Upper lobe of left lung (tissue), 6 donors: ENCODE measurements at regions not wholly inside any gene's neighbourhood (a gene's known extent, or its start where the extent isn't known, plus 50 kb on each side); places are given as distances from the start of the nearest gene placed in this dataset.

ENCODE experiments used
- ATAC-seq, 2 donors: fragments of 200-7000 bp; cut with Tn5 transposase; one replicate each; pipeline ENCODE4 v1.9.1; 2022; ENCODE audit warnings: mild to moderate bottlenecking in 2 of 2, moderate library complexity in 2 of 2; ENCODE audit not compliant: low FRiP score in 2 of 2
- DNase-seq, 2 donors: peaks; one replicate each; pipeline ENCODE4 v3.0.0-alpha.2; 2019 to 2020
- H3K27ac ChIP-seq, 4 donors: fragments of 200-600 bp; sonication (generic); one replicate each; pipeline ENCODE4 v1.5.1; 2016 to 2019
- H3K27me3 ChIP-seq, 4 donors: fragments of 200-600 bp; sonication (generic); one replicate each; pipeline ENCODE4 v1.5.1; 2017 to 2019
- H3K36me3 ChIP-seq, 4 donors: fragments of 200-600 bp; sonication (generic); one replicate each; pipeline ENCODE4 v1.5.1; 2016 to 2019
- H3K4me1 ChIP-seq, 4 donors: fragments of 200-600 bp; sonication (generic); one replicate each; pipeline ENCODE4 v1.5.1; 2018 to 2019
- H3K4me3 ChIP-seq, 4 donors: fragments of 200-600 bp; sonication (generic); one replicate each; pipeline ENCODE4 v1.5.1; 2017 to 2019; ENCODE audit warnings: mild to moderate bottlenecking in 2 of 4, moderate library complexity in 1 of 4
- H3K9me3 ChIP-seq, 4 donors: fragments of 200-600 bp; sonication (generic); one replicate each; pipeline ENCODE4 v1.5.1; 2018 to 2019
- CTCF ChIP-seq, 6 experiments: fragments of 450-650 bp in 4 of 6; fragments of 200-600 bp in 2 of 6; sonication (generic) in 2 of 6; IDR thresholded peaks; one replicate each; pipeline ENCODE4 v1.5.1; 2016 to 2019; ENCODE audit warnings: antibody characterized with exemption in 6 of 6
- EP300 ChIP-seq, 4 donors: sonication (generic); formaldehyde crosslinking; IDR thresholded peaks; one replicate each; pipeline ENCODE4 v1.5.1; 2017; ENCODE audit warnings: antibody characterized with exemption in 4 of 4, control low read depth in 2 of 4
- POLR2A ChIP-seq, 4 donors: fragments of 450-650 bp; IDR thresholded peaks; one replicate each; pipeline ENCODE4 v1.5.1; 2016 to 2017; ENCODE audit warnings: antibody characterized with exemption in 4 of 4, mild to moderate bottlenecking in 2 of 4
- POLR2AphosphoS5 ChIP-seq, 2 donors: sonication (generic); formaldehyde crosslinking; IDR thresholded peaks; one replicate each; pipeline ENCODE4 v1.5.1; 2017; ENCODE audit warnings: antibody characterized with exemption in 2 of 2
- WGBS, 2 donors: methylation state at CpG; one replicate each; pipeline ENCODE4 v1.1.5; 2017 to 2018; 5-methylcytosine and 5-hydroxymethylcytosine counted together
- donor health status: DM: no; HTN: no; CAD: no; lungs with moderate emphysema.
- donor health status: DM: no; HTN: yes; CAD: no; lungs with severe emphysema.

GRCh38 chr1:74952786-74953185 is 181.4 kb upstream of the LHX8 start:
- ATAC-seq: no peak
- Histone ChIP-seq H3K36me3 (no peaks in the 10 kb centered on the region), H3K27ac (no peak overlapping the region), H3K4me1 (no peaks in the 10 kb centered on the region), H3K27me3 (no peaks in the 10 kb centered on the region), H3K4me3 (no peak overlapping the region), H3K9me3 (no peaks in the 10 kb centered on the region)
- no peak for DNase-seq
- TF ChIP-seq POLR2A (IDR thresholded peaks at IDR 0.05): no peak
- TF ChIP-seq EP300 (IDR thresholded peaks at IDR 0.05): no peak
- no peak for TF ChIP-seq POLR2AphosphoS5 (IDR thresholded peaks at IDR 0.05)
- no peak for TF ChIP-seq CTCF (IDR thresholded peaks at IDR 0.05)
- WGBS, 2 donors: 67 to 82% methylated on average over 3 of the region's 3 CpGs

GRCh38 chr1:74953622-74954021 is 180.6 kb upstream of the LHX8 start:
- Histone ChIP-seq H3K36me3 (no peaks in the 10 kb centered on the region), H3K27me3 (no peaks in the 10 kb centered on the region), H3K4me3 (no peak overlapping the region), H3K4me1 (no peaks in the 10 kb centered on the region), H3K9me3 (no peaks in the 10 kb centered on the region), H3K27ac (no peak overlapping the region)
- DNase-seq (no peak), ATAC-seq (no peak)
- TF ChIP-seq EP300 (IDR thresholded peaks at IDR 0.05) (no peak), POLR2A (IDR thresholded peaks at IDR 0.05) (no peak), POLR2AphosphoS5 (IDR thresholded peaks at IDR 0.05) (no peak), CTCF (IDR thresholded peaks at IDR 0.05) (no peak)
- WGBS, 2 donors: 68 to 85% methylated on average over 3 of the region's 3 CpGs

- no peak for DNase-seq
These were observed 171.1 kb upstream of the LHX8 start for GRCh38 chr1:74963120-74963519.

GRCh38 chr1:74964508-74965102 is 169.6 kb upstream of the LHX8 start:
- 22% methylated on average over 9 of the region's 9 CpGs for WGBS, 2 donors
- ATAC-seq (no peak), DNase-seq (no peak)
- no peak overlapping the region for H3K4me3 ChIP-seq
- no peaks in the 10 kb centered on the region for H3K9me3 ChIP-seq
- no peaks in the 10 kb centered on the region for H3K4me1 ChIP-seq
- H3K27me3 ChIP-seq: no peaks in the 10 kb centered on the region
- H3K36me3 ChIP-seq: no peaks in the 10 kb centered on the region
- H3K27ac ChIP-seq: no peak overlapping the region
- TF ChIP-seq POLR2A (IDR thresholded peaks at IDR 0.05) (no peak), POLR2AphosphoS5 (IDR thresholded peaks at IDR 0.05) (no peak), CTCF (IDR thresholded peaks at IDR 0.05) (no peak), EP300 (IDR thresholded peaks at IDR 0.05) (no peak)

More at GRCh38 chr1:74963120-74963519, 171.1 kb upstream of the LHX8 start:
- Histone ChIP-seq H3K4me1 (no peaks in the 10 kb centered on the region), H3K36me3 (no peaks in the 10 kb centered on the region), H3K9me3 (no peaks in the 10 kb centered on the region), H3K27ac (no peak overlapping the region), H3K4me3 (no peak overlapping the region), H3K27me3 (no peaks in the 10 kb centered on the region)
- ATAC-seq: no peak
- TF ChIP-seq POLR2A (IDR thresholded peaks at IDR 0.05): no peak
- TF ChIP-seq EP300 (IDR thresholded peaks at IDR 0.05): no peak
- no peak for TF ChIP-seq POLR2AphosphoS5 (IDR thresholded peaks at IDR 0.05)
- no peak for TF ChIP-seq CTCF (IDR thresholded peaks at IDR 0.05)
- 69% methylated on average over 2 of the region's 2 CpGs for WGBS, 2 donors

- no peaks in the 10 kb centered on the region for H3K9me3 ChIP-seq
- TF ChIP-seq POLR2A (IDR thresholded peaks at IDR 0.05) (no peak), CTCF (IDR thresholded peaks at IDR 0.05) (no peak), EP300 (IDR thresholded peaks at IDR 0.05) (no peak), POLR2AphosphoS5 (IDR thresholded peaks at IDR 0.05) (no peak)
- H3K36me3 ChIP-seq: no peaks in the 10 kb centered on the region
- no peak overlapping the region for H3K4me3 ChIP-seq
- ATAC-seq (no peak), DNase-seq (no peak)
- no peaks in the 10 kb centered on the region for H3K4me1 ChIP-seq
- H3K27me3 ChIP-seq: no peaks in the 10 kb centered on the region
- WGBS, 2 donors: 76 to 85% methylated on average over 2 of the region's 2 CpGs
- H3K27ac ChIP-seq: no peak overlapping the region
These were observed 164.5 kb upstream of the LHX8 start for GRCh38 chr1:74969566-74970135.
